Left cardiac atrium (tissue), 4 donors: ENCODE measurements at regions not wholly inside any gene's neighbourhood (a gene's known extent, or its start where the extent isn't known, plus 50 kb on each side); places are given as distances from the start of the nearest gene placed in this dataset.

ENCODE experiments used
- ATAC-seq, 2 donors: fragments of 200-7000 bp; cut with Tn5 transposase; one replicate each; pipeline ENCODE4 v1.9.1; 2020; ENCODE audit warnings: mild to moderate bottlenecking in 2 of 2, moderate library complexity in 2 of 2
- DNase-seq: peaks from one replicate; pipeline ENCODE4 v3.0.0-alpha.2; 2020
- intact Hi-C, 2 donors: fragments of 100-400 bp; cut with DNase I; formaldehyde crosslinking; loops; one replicate each; pipeline versions ENCODE4 v1.14.1 to v1.15.1; 2022 to 2023
- donor health status: DM: no; HTN: yes; CAD: no.
- donor health status: DM: no; HTN: yes; CAD: no; lungs with severe emphysema.
- donor health status: DM: yes; HTN: yes; CAD: no.
- donor health status: Dilated cardiomyopathy.

DNA sequence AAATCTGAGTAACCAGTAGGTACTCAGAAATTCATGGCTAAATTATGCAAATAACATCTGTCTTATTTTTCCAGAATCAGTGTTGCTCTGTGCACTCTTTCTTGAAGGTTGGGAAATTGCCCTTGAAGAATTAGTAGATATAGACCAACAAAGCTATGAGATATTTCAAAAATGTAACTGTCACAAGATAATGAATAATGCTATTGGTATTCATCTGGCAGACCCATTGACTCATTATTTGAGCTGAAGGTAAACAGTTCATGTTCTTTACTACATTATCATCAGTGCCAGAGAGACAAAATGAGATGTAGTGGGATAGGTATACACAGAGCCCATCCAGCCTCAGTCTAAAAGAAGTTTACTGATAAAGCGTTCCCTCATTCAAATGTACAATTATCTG lies 274.7 kb downstream of the CASP12 start:
- intact Hi-C loops, result no loop called here
- DNase-seq (no peak), ATAC-seq (no peak)

DNA sequence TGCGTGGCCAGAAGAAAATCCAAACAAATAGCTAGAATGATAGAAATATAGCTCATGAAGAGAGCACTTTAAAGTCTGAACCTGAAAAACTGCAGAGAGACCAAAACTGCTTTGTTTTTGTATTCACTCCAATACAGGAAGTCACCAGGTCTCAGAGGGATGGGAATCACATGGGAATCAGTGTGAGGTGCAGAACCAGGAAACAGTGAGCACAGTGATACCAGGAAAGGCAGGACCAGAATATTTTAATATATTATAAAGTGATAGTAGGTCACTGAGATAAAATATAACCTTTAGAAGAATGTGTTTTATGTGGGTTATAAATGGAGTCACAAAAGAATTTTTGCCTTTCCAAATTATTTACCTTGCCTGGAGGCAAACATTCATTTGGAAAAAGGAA lies 277.3 kb downstream of the CASP12 start:
- intact Hi-C loops, result no loop called here
- DNase-seq (no peak), ATAC-seq (no peak)

GRCh38 chr11:104619751-104620150 lies 278.5 kb downstream of the CASP12 start:
- no peak for ATAC-seq
- intact Hi-C loops, result no loop called here

DNA sequence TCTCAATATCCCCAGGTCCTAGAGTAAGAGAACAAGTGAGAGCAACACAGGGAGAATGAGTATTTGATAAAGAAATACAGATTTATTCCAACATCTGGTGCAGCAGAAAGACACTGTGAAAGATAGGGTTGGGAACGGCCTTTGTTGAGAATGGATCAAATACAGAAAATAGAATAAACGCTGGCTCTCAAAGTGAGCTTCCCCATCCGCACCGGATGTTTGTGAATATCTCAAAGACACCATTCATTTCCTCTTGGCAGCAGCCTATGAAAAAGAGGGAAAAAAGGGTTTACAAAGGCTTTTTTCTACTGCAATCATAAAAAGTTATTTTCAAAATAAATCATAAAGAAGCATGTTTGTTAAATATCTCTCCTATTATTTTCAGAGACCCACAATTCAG lies 279.3 kb downstream of the CASP12 start:
- no peak for ATAC-seq
- intact Hi-C loops, result no loop called here
- no peak for DNase-seq

More at GRCh38 chr11:104619751-104620150, 278.5 kb downstream of the CASP12 start:
- DNase-seq, result no peak

GRCh38 chr11:104614961-104615360 lies 283.3 kb downstream of the CASP12 start:
- DNase-seq (no peak), ATAC-seq (no peak)
- intact Hi-C loops, result no loop called here

GRCh38 chr11:104614117-104614680 lies 284.1 kb downstream of the CASP12 start:
- DNase-seq, result no peak
- intact Hi-C loops, result no loop called here
- ATAC-seq, result no peak

DNA sequence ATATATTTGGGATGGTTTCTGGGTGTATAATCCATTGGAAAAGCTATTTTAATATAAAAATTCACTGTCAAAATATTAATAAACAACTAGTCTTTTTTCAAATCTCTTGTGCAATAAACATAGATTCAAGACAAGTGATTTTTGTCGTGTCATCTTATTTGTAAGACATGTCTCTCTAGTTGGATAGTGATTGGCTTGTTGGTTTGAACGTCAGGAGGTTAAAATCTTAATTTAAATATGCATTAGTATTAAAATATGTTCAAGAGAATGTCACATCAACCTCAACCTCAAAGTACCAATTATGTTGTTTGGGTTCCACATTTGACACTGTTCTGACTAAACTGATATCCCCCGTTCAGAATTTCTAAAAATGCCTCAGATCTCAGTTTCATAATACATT lies 287.6 kb downstream of the CASP12 start:
- no peak for DNase-seq
- intact Hi-C loops, result no loop called here
- no peak for ATAC-seq

DNA sequence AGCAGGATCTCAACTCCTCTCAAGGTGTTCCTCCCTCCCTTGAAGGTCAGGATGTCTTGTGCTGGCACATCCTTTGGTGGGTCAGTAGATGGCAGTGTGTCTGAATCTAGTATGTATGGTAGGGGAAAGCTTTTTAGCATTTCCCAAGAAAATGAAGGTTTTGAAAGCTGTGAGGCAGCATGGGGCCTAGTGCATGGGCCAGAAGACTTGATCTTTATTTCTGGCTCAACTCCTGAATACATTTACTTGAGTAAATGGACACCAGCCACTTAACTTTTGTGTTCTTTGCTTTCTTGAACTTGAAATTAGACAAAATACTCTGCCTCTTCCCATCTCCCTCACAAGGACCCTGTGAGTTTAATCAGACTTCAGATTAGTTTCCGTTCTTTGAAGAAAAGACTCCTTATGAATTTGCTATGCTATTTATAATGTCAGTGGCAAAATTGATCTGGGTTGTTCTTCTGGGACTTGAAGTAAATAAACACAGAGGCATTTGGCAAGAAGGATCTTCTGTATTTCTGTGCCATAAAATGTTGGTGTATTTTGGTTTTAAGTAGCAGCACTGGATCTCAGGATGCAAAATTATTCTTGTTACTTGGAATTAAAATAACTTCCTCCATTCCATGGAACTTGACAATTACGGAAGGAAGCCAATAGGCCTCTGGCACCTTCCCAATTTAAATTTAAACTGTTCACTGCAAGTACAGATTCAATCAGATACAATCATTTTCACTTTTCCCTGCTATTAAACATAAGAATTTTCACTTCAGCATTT lies 288.8 kb downstream of the CASP12 start:
- DNase-seq (no peak), ATAC-seq (peak; percentile 86 to 93)
- intact Hi-C loops, result no loop called here

- DNase-seq (no peak), ATAC-seq (no peak)
- intact Hi-C loops, result no loop called here
Measured at GRCh38 chr11:104602643-104603042, 295.6 kb downstream of the CASP12 start.

DNA sequence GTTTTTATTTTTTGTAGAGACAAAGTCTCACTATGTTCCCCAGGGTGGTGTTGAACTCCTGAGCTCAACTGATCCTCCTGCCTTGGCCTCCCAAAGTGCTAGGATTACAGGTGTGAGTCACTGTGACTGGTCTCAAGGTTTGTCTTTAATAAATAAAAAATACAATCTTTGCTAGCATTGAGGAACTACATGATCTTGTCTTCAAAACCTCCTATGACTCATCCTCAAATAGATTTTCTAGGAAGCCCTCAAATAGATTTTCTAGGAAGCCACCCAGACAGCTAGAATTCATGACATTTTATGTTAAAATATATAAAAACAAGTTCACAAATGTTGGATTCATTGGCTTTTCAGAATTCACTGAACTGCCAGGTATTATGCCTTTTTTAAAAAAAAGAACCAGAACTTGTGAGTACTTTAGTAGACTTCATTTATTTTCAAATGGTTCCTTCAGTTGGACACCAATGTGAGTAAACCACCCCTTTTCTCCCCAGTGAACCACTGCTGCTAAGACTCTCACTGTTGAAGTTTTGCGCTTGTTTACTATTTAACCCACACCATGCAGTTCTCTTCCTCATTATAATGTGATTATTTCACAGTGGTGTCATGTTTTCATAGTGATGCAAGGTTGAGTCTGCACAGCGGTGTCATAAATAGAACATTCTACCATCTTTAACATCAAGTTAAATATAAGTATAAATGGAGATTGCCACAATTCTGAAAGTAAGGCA lies 303.9 kb downstream of the CASP12 start:
- DNase-seq, result no peak
- intact Hi-C loops, result no loop called here
- no peak for ATAC-seq

GRCh38 chr11:104588970-104589369 lies 309.3 kb downstream of the CASP12 start:
- ATAC-seq (no peak), DNase-seq (no peak)
- intact Hi-C loops, result no loop called here

- ATAC-seq, result no peak
- DNase-seq, result no peak
- intact Hi-C loops, result no loop called here
Measured at GRCh38 chr11:104588446-104588845, 309.8 kb downstream of the CASP12 start.

DNA sequence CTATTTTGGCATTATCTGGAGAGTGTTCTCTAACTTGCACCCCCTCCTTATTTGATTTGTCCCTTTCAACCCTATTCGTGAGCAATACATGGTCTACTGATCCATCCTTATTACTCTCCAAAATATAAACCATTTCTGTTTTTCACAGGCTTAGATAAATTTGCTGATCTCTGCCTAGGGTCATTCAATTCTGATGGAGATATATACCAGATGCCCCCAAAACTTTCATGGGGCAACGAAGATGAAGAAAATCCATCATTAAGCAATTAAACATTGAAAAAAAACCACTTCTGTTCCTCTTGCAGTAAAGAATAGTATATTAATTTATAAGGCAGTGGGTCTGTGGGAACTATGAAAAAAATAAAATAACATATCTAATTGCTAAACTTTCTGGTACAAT lies 313.4 kb downstream of the CASP12 start:
- DNase-seq (no peak), ATAC-seq (no peak)
- intact Hi-C loops, result no loop called here

- intact Hi-C loops, result loop anchor here in 1 of 2 donors (2.0 kb wide), 1 partner anchor 41 kb away; no protein-coding TSS in a partner anchor
- DNase-seq (no peak), ATAC-seq (no peak)
Measured at GRCh38 chr11:104583857-104584256, 314.4 kb downstream of the CASP12 start.

- intact Hi-C loops, result loop anchor here in 1 of 2 donors (2.0 kb wide), 1 partner anchor 40 kb away; no protein-coding TSS in a partner anchor
- no peak for ATAC-seq
- DNase-seq, result no peak
Measured at GRCh38 chr11:104582431-104582830, 315.8 kb downstream of the CASP12 start.

- DNase-seq (no peak), ATAC-seq (no peak)
- intact Hi-C loops, result no loop called here
Measured at GRCh38 chr11:104581246-104581980, 316.8 kb downstream of the CASP12 start.

DNA sequence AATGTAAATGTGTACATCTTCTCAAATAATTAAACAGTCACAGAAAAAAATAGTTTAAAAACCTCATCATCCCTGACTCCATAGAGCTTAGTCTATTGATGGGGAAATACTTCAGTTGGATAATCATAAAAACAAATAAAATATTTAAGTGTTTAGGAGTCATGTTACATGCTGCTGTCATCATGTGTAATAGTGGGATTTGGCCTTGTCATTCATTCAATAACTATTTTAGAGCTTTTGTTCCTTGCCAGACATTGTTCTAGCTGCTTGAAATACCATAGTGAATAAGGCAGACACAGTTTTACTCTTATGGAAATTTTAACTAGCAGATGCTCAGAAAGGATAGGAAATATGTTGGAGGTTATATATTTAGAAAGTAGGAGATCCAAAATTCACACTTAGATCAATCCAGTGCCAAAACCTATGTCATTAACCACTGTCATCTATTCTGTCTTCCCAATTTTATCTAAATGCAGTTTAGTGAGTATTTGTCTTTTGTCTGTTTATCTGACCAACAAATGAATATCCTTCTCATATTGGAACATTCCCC lies 324.7 kb downstream of the CASP12 start:
- intact Hi-C loops, result no loop called here
- no peak for ATAC-seq
- no peak for DNase-seq

- DNase-seq (no peak), ATAC-seq (no peak)
- intact Hi-C loops, result no loop called here
Measured at GRCh38 chr11:104572279-104572678, 326.0 kb downstream of the CASP12 start.

- intact Hi-C loops, result no loop called here
- ATAC-seq, result no peak
Measured at GRCh38 chr11:104570078-104570701, 328.1 kb downstream of the CASP12 start.

More at GRCh38 chr11:104570078-104570701, 328.1 kb downstream of the CASP12 start:
- DNase-seq, result no peak
